HCT116 (cell line): ENCODE measurements at regions not wholly inside any gene's neighbourhood (a gene's known extent, or its start where the extent isn't known, plus 50 kb on each side); places are given as distances from the start of the nearest gene placed in this dataset.

ENCODE experiments used
- ATAC-seq: fragments of 200-7000 bp; cut with Tn5 transposase; 2 replicates; pipeline ENCODE4 v1.9.1; 2020; ENCODE audit warnings: mild to moderate bottlenecking, moderate library complexity
- BruUV-seq: library from RNA; stranded (reverse); fragments of 400-500 nt; replicated peaks from 2 replicates; lab custom pipeline; 2021; lab: Mats Ljungman, UMichigan
- CTCF ChIA-PET: fragments of 300-600 bp; sonication (Branson Sonifier 250); formaldehyde crosslinking; loops from one replicate; lab custom pipeline; 2021; ENCODE audit warnings: antibody characterized with exemption; lab: Charles Lee
- POLR2A ChIA-PET: fragments of 300-600, 350-600 bp; sonication (Branson Sonifier 250); formaldehyde crosslinking; loops from one replicate; lab custom pipeline; 2021; ENCODE audit warnings: antibody characterized with exemption; lab: Charles Lee
- RAD21 ChIA-PET, 2 experiments: fragments of 300-600 bp; sonication (Branson Sonifier 250); formaldehyde crosslinking; loops; one replicate each; lab custom pipeline; 2023; ENCODE audit warnings: low total read pairs in 2 of 2; ENCODE audit not compliant: uncharacterized antibody in 2 of 2, unreplicated experiment in 2 of 2, low non-redundant PET in 1 of 2; lab: Charles Lee
- DNase-seq: peaks from one replicate; pipeline ENCODE4 v3.0.0-alpha.2; 2010; ENCODE audit warnings: low read depth, low spot score
- H2AFZ ChIP-seq: fragments of 200-600 bp; shearing (Covaris generic), sonication (generic); 2 replicates; pipeline ENCODE4 v1.6.1; 2017; ENCODE audit warnings: low read depth, mixed run types, mixed read lengths, antibody characterized with exemption, low read length; ENCODE audit not compliant: poor library complexity, severe bottlenecking
- H3K27ac ChIP-seq: 2 replicates; pipeline ENCODE4 v1.5.1; 2012; ENCODE audit warnings: low read depth, low read length
- H3K27me3 ChIP-seq: fragments of 200-600 bp; sonication (generic); 2 replicates; pipeline ENCODE4 v1.6.1; 2016; ENCODE audit warnings: mixed run types, low read length, mixed read lengths; ENCODE audit not compliant: insufficient read depth
- H3K36me3 ChIP-seq, 2 experiments: fragments of 200-500 bp in 1 of 2; fragments of 200-600 bp in 1 of 2; sonication (Bioruptor generic) in 1 of 2; sonication (generic) in 1 of 2; 2 replicates each; pipeline versions ENCODE4 v1.5.1 to v1.6.1; 2014 to 2016; ENCODE audit warnings: low read length in 2 of 2, inconsistent platforms in 1 of 2, mixed read lengths in 1 of 2, mixed run types in 1 of 2; ENCODE audit not compliant: insufficient read depth in 2 of 2, control insufficient read depth in 1 of 2
- H3K4me1 ChIP-seq, 2 experiments: fragments of 200-600 bp in 1 of 2; sonication (generic) in 1 of 2; 2 replicates each; pipeline versions ENCODE4 v1.5.1 to v1.6.1; 2012 to 2017; ENCODE audit warnings: low read length in 2 of 2, inconsistent platforms in 1 of 2, mild to moderate bottlenecking in 1 of 2, mixed read lengths in 1 of 2, mixed run types in 1 of 2, moderate library complexity in 1 of 2; ENCODE audit not compliant: insufficient read depth in 2 of 2, control insufficient read depth in 1 of 2
- H3K4me2 ChIP-seq: fragments of 200-600 bp; sonication (generic); 2 replicates; pipeline ENCODE4 v1.6.1; 2017; ENCODE audit warnings: mixed run types, low read length, mixed read lengths
- H3K4me3 ChIP-seq, 2 experiments: fragments of 200-600 bp in 1 of 2; sonication (generic) in 1 of 2; replicated peaks in 1 of 2; 2 replicates each; pipeline ENCODE4 v1.5.1; 2011 to 2016; ENCODE audit warnings: low read length in 2 of 2, control low read depth in 1 of 2, low read depth in 1 of 2, mild to moderate bottlenecking in 1 of 2, mixed read lengths in 1 of 2, mixed run types in 1 of 2
- H3K79me2 ChIP-seq: fragments of 200-600 bp; sonication (generic); 2 replicates; pipeline ENCODE4 v1.6.1; 2017; ENCODE audit warnings: mild to moderate bottlenecking, mixed run types, low read length, moderate library complexity, mixed read lengths; ENCODE audit not compliant: insufficient read depth
- H3K9ac ChIP-seq: fragments of 200-600 bp; sonication (generic); 2 replicates; pipeline ENCODE4 v1.6.1; 2016; ENCODE audit warnings: low read length, mixed read lengths
- H3K9me2 ChIP-seq: fragments of 200-600 bp; sonication (generic), shearing (Covaris generic); 2 replicates; pipeline ENCODE4 v1.6.1; 2017; ENCODE audit warnings: mixed run types, mild to moderate bottlenecking, moderate library complexity; ENCODE audit not compliant: insufficient read depth
- H3K9me3 ChIP-seq, 2 experiments: fragments of 200-500 bp in 1 of 2; fragments of 200-600 bp in 1 of 2; sonication (Bioruptor generic) in 1 of 2; sonication (generic) in 1 of 2; 2 replicates each; pipeline ENCODE4 v1.6.1; 2014 to 2017; ENCODE audit warnings: low read length in 2 of 2, mixed read lengths in 2 of 2, inconsistent platforms in 1 of 2, low read depth in 1 of 2, mild to moderate bottlenecking in 1 of 2, mixed run types in 1 of 2, moderate library complexity in 1 of 2; ENCODE audit not compliant: control insufficient read depth in 1 of 2, insufficient read depth in 1 of 2
- H4K20me1 ChIP-seq: fragments of 200-600 bp; sonication (generic), shearing (Covaris generic); 2 replicates; pipeline ENCODE4 v1.6.1; 2017; ENCODE audit warnings: mixed run types, mild to moderate bottlenecking, moderate library complexity; ENCODE audit not compliant: insufficient read depth
- CEBPB ChIP-seq: IDR thresholded peaks from 2 replicates; pipeline ENCODE4 v1.6.1; 2012; ENCODE audit warnings: low read depth
- CTCF ChIP-seq, 3 experiments: fragments of 200-600 bp in 1 of 3; sonication (generic) in 1 of 3; IDR thresholded peaks in 2 of 3; conservative IDR thresholded peaks in 1 of 3; 2 replicates each; pipeline ENCODE4 v1.5.1; 2012 to 2017; ENCODE audit warnings: low read depth in 2 of 3, low read length in 2 of 3, antibody characterized with exemption in 1 of 3, borderline replicate concordance in 1 of 3, control low read depth in 1 of 3, mild to moderate bottlenecking in 1 of 3, mixed read lengths in 1 of 3, mixed run types in 1 of 3, moderate library complexity in 1 of 3; ENCODE audit not compliant: insufficient read depth in 1 of 3
- ELF1 ChIP-seq: IDR thresholded peaks from 2 replicates; pipeline ENCODE4 v1.6.1; 2012; ENCODE audit warnings: low read depth, borderline replicate concordance
- EZH2 ChIP-seq: fragments of 200-600 bp; sonication (generic); IDR thresholded peaks from 2 replicates; pipeline ENCODE4 v1.6.1; 2017; ENCODE audit warnings: antibody characterized with exemption, mixed run types
- POLR2A ChIP-seq: IDR thresholded peaks from 2 replicates; pipeline ENCODE4 v1.7.0; 2011; ENCODE audit warnings: borderline replicate concordance; ENCODE audit not compliant: insufficient read depth, insufficient read length; ENCODE audit errors: extremely low read depth
- POLR2AphosphoS5 ChIP-seq: IDR thresholded peaks from 2 replicates; pipeline ENCODE4 v1.6.1; 2011; ENCODE audit warnings: mild to moderate bottlenecking, low read depth, low read length, moderate library complexity
- SIN3A ChIP-seq: IDR thresholded peaks from 2 replicates; pipeline ENCODE4 v1.6.1; 2012; ENCODE audit warnings: low read depth
- SP1 ChIP-seq: IDR thresholded peaks from 2 replicates; pipeline ENCODE4 v1.6.1; 2012; ENCODE audit warnings: low read depth
- SRF ChIP-seq: IDR thresholded peaks from 2 replicates; pipeline ENCODE4 v1.6.1; 2012; ENCODE audit warnings: low read depth
- ZFX ChIP-seq: fragments of 450-650 bp; IDR thresholded peaks from 2 replicates; pipeline ENCODE4 v1.6.1; 2017
- ZNF274 ChIP-seq: fragments of 200-500 bp; sonication (Bioruptor generic); IDR thresholded peaks from 2 replicates; pipeline ENCODE4 v1.6.1; 2014; ENCODE audit warnings: mild to moderate bottlenecking, low read depth, low read length, inconsistent platforms
- intact Hi-C: fragments of 100-400 bp; cut with micrococcal nuclease; formaldehyde crosslinking; loops from 2 replicates; pipeline ENCODE4 v1.10.0; 2022
- TF ChIP-seq, protein P1 (sequence below): IDR thresholded peaks from 2 replicates; pipeline ENCODE4 v1.6.1; 2012

GRCh38 chr3:18222686-18223085 lies 202.5 kb downstream of the SATB1 start:
- Histone ChIP-seq H4K20me1 (no peaks in the 10 kb centered on the region), H2AFZ (no peak overlapping the region), H3K9ac (no peak overlapping the region), H3K4me1 (no peaks in the 10 kb centered on the region), H3K9me2 (no peaks in the 10 kb centered on the region), H3K27ac (no peak overlapping the region), H3K27me3 (no peaks in the 10 kb centered on the region), H3K36me3 (no peaks in the 10 kb centered on the region), H3K9me3 (no peaks in the 10 kb centered on the region), H3K4me3 (no peak overlapping the region), H3K79me2 (no peaks in the 10 kb centered on the region), H3K4me2 (no peak overlapping the region)
- ChIA-PET RAD21 (no interaction called here), CTCF (no interaction called here), POLR2A (no interaction called here)
- DNase-seq (no peak), ATAC-seq (no peak)
- intact Hi-C loops, result no loop called here
- no TSS peak for BruUV-seq
- TF ChIP-seq EZH2 (no peak), SRF (no peak), CTCF (IDR thresholded peaks at IDR 0.05 in 2 of 3, conservative IDR thresholded peaks at IDR 0.05 in 1 of 3; ENCODE audit: borderline replicate concordance in 1 of 3, insufficient read depth in 1 of 3, low read depth in 2 of 3, low read length in 2 of 3) (no peak), ZNF274 (no peak), ELF1 (no peak), CEBPB (no peak), POLR2A (no peak), SP1 (no peak), ZFX (no peak), POLR2AphosphoS5 (no peak), SIN3A (no peak)
- TF ChIP-seq, protein P1, sequence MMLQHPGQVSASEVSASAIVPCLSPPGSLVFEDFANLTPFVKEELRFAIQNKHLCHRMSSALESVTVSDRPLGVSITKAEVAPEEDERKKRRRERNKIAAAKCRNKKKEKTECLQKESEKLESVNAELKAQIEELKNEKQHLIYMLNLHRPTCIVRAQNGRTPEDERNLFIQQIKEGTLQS, result no peak
